HG03565 (cell line): ENCODE measurements at regions not wholly inside any gene's neighbourhood (a gene's known extent, or its start where the extent isn't known, plus 50 kb on each side); places are given as distances from the start of the nearest gene placed in this dataset.
"Not testable (repeated sequence)": the region's sequence is repeated elsewhere in the genome, so short reads cannot be mapped to it uniquely, and the experiment has no call there.

Experiments
- ATAC-seq: cut with Tn5 transposase; IDR thresholded peaks from one replicate; pipeline ENCODE4 v1.9.1; 2021; ENCODE audit warnings: mild to moderate bottlenecking, moderate library complexity; ENCODE audit not compliant: unreplicated experiment

DNA sequence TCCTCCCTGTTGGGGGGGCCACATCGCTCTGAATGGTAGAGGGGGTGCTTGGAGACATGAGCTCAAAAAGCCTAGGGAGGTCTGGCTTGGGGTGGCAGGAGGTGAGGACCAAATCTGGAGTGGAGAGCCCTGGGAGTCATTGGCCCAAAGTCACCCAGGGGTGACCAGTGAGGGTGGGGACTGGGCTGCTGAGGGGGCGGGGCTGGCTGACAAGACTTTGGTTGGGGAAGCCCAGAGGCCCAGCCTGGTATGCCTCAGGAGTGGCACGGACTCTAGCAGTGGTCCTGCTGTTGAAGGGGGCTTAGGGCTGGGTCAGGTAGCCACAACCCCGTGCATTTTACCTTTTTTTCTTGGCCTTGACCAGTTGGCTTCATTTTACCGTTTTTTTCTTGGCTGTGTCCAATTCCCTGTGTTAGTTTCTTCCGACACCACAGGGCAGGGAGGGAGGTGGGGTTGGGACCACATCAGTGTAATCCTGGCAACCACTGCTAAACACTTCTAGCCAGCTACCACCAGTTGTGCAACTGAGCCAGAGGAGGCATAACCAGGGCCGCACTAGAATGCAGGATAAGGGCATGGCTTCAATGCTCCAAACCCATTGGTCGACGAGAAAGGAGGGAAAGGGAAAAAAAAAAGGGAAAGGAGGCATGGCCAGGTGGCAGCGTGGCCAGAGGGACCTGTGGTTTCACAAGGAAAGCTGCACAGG is 105.3 kb upstream of the C2CD4B start:
- ATAC-seq, result no peak

DNA sequence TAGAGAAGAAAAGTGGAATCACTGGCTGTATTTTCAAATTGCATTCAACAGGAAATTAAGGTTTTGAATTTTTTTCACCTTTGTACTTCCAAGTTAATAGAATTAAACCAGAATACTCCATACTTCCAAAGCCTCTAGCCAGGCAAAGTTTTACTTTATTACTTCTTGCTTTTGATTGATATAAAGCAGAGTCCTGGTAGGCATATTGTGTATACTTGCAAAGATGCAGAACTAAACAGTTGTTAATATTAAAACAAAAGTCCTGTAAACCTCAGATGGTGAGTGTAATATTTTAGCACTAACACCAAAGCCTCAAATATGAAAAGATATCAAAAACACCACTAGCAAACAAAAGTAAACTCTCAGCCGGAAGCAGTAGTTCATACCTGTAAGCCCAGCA is 107.2 kb upstream of the C2CD4B start:
- no peak for ATAC-seq

DNA sequence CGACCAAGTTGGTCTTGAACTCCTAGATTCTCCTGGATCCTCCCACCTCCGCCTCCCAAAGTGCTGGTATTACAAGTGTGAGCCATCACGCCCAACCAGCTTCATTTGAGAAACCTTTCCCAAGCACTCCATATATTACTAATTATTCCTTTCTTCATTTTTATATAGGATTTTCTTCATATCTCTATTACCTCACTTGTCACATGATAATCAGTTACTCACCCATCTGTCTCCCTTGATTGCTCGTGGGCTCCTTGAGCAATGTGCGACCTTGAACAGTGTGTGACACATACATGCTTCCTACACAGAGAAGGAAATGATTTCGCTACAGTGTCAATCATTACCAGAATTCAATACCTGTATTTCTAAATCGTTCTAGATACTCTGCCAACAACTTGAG is 110.7 kb upstream of the C2CD4B start:
- no peak for ATAC-seq

DNA sequence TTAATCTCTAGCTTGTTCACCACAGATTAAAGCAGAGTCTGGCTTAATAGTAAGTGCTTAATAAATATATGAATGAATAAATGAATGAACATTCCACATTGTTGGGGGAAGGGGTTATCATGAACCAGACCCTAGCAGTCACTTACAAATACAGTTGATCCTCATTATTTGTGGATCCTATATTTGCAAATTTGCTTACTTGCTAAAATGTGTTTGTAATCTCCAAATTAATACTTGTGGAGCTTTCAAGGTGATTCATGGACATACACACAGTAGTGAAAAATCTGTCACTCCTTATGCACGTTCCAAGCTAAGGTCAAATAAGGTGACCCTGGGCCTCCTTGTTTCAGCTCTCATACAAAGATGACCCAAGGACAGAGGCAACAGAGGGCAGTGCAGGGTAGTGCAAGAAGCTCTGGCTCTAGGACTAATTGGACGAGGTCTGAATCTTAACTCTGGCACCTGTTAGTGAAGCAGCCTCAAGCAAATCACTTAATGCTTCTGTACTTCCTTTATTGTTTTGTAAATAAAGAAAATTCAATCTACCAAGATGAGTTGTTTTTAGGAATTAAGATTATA is 112.8 kb upstream of the C2CD4B start:
- ATAC-seq, result no peak

DNA sequence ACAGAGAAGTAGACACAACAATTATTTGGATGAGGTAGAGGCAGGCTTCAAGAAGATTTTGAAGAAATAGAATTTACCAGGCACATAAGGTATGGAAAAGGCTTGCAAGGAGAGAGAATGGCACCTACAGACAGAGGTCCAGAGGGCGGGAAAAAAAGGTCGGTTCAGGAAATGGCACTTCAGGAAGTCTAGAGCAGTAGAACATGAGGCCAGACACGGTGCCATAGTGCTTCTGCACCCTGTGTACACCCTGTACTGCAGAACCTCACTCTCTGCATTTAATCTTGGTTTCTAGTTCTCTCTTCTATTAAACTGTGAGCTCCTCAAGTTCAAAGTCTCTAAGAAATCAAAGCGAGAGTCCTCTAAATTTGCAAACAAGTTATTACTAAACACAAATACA is 113.4 kb upstream of the C2CD4B start:
- ATAC-seq, result no peak

DNA sequence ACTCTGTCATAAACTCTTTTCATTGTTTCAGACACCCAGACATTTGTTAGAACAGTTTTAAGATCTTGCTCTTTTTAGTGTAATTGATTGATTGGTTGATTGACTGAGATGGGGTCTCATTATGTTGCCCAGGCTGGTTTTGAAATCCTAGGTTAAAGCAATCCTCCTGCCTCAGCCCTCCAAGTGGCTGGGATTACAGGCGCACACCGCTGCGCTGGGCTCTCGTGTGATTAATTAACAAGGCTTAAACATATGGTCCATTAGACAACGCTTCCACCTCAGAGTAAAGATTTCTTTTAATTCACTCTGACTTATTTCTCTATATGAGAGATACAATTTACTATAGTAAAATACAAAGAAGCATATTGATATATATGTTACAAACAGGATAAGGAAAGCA is 114.0 kb upstream of the C2CD4B start:
- ATAC-seq, result no peak

DNA sequence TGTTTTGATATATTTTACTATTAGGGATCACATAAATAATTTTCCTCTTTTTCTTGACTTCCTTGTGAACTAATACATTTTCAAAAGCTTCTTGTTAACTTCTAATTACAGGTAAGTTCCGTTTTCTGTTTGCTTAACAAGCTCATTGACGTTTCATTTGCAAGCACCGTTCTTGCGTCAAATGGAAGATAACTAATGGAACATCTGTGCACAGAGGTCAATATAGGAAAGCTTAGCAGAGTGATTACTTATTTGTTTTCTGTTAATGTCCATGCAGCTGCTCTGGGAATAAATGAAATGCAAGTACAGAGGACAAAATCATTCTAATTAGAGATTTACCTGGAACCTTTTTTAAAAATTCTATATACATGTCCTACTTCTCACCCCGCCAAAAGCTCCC is 115.5 kb upstream of the C2CD4B start:
- no peak for ATAC-seq

DNA sequence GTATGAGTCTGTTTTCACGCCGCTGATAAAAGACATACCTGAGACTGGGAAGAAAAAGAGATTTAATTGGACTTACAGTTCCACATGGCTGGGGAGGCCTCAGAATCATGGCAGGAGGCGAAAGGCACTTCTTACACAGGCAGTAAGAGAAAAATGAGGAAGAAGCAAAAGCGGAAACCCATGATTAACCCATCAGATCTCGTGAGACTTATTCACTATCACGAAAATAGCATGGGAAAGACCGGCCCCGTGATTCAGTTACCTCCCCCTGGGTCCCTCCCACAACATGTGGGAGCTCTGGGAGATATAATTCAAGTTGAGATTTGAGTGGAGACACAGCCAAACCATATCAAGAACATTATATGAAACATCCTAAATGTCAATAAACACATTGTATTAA is 116.7 kb upstream of the C2CD4B start:
- ATAC-seq, result not testable (repeated sequence)

DNA sequence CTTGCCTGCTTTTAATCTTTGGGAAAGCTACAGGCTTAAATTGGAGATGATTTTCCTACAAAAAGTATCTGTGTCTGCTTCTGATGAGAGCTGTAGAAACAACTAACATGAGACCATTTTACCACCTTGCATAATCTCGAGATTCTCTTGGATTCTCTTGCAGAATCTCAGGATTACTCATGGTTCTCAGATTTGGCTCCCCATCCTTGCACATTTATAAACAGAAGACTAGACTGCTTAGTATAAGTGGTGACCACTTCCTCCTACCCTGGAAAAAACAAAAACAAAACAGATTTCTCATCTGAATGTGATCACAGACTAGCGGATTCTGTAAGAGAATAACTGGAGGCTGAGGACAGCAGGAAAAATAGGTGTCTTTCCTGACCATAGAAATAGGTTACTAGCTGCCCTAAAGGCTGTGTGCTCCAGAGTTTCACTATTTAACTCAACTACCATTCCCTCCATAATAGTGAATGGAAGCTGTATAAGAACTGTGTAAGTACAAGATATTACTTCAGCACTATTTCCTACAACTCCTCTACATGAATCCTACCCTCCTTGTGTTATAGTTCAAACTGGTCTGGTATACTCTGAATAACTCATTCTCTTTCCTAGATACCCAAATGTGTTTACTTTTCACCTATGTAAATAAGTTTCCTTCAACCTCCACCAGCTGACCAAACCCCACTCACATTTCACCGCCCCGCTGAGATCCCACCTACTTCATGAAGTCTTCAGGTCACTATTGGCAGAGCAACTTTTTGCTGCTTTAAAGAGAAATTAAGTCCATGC is 122.2 kb upstream of the C2CD4B start:
- ATAC-seq, result no peak

DNA sequence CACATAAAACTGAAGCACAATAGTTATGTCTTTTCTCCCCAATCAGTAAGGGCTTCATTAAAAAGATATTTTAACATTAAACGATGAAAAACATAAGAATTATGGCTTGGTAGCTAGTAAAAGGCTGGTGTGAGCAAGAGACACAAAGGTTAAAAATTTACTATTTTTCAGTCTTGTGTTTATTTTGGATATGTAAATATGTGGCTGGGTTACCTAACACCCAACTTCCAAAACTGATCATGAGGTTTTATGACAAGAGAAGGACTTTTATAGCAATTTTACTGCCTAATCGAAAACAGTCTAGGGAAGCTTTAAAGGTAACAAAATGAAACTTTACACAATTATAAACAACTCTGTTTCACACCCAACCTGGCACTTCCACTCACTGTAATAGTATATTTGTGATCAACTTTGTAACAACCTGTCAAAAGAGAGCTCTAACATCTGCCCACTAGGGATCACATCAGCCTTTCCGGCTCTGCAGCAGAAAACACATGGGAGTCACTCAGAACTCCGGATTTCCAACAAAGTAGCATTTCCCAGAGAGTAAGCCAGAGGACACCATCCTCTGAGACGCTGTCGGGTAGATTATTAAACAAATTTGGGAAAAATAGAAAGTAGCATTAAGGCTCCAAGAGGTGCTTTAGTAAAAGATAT is 123.4 kb upstream of the C2CD4B start:
- ATAC-seq, result no peak

- no peak for ATAC-seq
These were observed 126.2 kb upstream of the C2CD4B start for GRCh38 chr15:62291262-62291661.

- ATAC-seq, result no peak
These were observed 131.8 kb upstream of the C2CD4B start for GRCh38 chr15:62296756-62297507.

GRCh38 chr15:62297522-62297921 is 132.4 kb upstream of the C2CD4B start:
- no peak for ATAC-seq

DNA sequence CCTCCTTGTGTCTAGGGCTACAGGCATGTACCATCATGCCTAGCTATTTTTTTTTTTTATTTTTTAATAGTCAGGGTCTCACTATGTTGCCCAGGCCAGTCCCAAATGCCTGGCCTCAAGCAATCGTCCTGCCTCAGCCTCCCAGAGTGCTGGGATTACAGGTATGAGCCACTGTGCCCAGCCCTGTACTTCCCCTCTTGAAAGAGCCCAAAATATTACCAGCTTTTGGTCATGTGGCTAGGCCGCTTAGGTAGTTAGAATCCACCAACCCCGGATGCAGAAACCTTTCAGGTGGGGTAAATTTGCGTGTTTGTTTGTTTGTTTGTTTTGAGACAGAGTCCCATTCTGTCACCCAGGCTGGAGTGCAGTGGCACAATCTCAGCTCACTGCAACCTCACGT is 132.8 kb upstream of the C2CD4B start:
- no peak for ATAC-seq

GRCh38 chr15:62298811-62299210 is 133.7 kb upstream of the C2CD4B start:
- no peak for ATAC-seq

GRCh38 chr15:62299541-62299940 is 134.5 kb upstream of the C2CD4B start:
- no peak for ATAC-seq

- ATAC-seq, result no peak
These were observed 137.0 kb upstream of the C2CD4B start for GRCh38 chr15:62301993-62302675.

GRCh38 chr15:62306851-62307504 is 141.9 kb upstream of the C2CD4B start:
- ATAC-seq, result no peak

DNA sequence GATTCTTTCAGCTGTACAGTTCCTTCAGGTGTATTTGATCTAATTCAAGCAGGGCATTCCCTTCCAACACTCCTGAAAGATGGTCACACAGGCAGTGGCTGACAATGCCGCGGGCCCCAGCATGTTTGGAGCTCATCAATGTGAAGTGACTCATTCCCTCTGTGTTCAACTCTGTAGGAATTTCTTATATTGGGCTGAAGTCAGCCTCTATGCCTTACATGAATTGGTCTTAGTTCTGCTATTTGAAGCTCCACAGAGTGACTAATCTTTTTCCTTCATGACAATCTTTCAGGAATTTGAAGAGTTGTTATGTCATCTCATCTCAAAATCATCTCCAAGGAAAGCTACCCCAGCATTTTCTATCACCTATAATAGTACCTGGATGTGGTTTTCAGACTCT is 142.5 kb upstream of the C2CD4B start:
- ATAC-seq, result no peak
